Lower leg skin (tissue), 4 donors: ENCODE measurements at regions not wholly inside any gene's neighbourhood (a gene's known extent, or its start where the extent isn't known, plus 50 kb on each side); places are given as distances from the start of the nearest gene placed in this dataset.
A peak's percentile ranks its signal among the peaks of the same experiment; 100 is the strongest.

Experiments
- DNase-seq, 2 donors: peaks; one replicate each; pipeline ENCODE4 v3.0.0-alpha.2; 2019; ENCODE audit warnings: low spot score in 2 of 2
- H3K4me3 ChIP-seq: fragments of 200-600 bp; sonication (generic); 2 replicates; pipeline ENCODE4 v1.5.1; 2017; ENCODE audit warnings: mild to moderate bottlenecking, low read depth; ENCODE audit not compliant: poor library complexity, severe bottlenecking
- POLR2A ChIP-seq, 2 donors: fragments of 450-650 bp; IDR thresholded peaks; one replicate each; pipeline ENCODE4 v1.6.1; 2016 to 2017; ENCODE audit warnings: antibody characterized with exemption in 2 of 2, mild to moderate bottlenecking in 1 of 2, moderate library complexity in 1 of 2
- WGBS, 2 donors: methylation state at CpG; one replicate each; pipeline ENCODE4 v1.1.5; 2018; 5-methylcytosine and 5-hydroxymethylcytosine counted together
- intact Hi-C: fragments of 100-400 bp; cut with DNase I; formaldehyde crosslinking; loops from one replicate; pipeline ENCODE4 v1.15.0; 2023; ENCODE audit warnings: low total_unique reads
- TF ChIP-seq, protein P1 (sequence below), 3 donors: fragments of 450-650 bp; IDR thresholded peaks; one replicate each; pipeline ENCODE4 v1.5.1; 2016; ENCODE audit warnings: antibody characterized with exemption in 3 of 3, mild to moderate bottlenecking in 3 of 3, moderate library complexity in 2 of 3

DNA sequence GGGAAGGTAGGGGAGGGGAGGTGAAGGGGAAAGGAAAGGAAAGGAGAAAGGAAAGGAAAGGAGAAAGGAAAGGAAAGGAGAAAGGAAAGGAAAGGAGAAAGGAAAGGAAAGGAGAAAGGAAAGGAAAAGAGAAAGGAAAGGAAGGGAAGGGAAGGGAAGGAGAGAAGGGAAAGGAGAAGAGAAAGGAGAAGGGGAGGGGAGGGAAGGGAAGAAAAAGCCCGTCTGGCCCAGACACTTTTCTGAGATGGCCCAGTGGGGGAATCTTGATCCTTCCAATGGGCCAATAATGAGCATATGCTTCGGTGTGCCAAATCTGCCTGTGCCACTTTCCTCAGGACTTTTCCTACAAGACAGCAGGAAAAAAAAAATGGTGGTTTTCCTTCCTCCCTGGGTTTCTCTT, 64.5 kb downstream of the CH25H start:
- TF ChIP-seq, protein P1, sequence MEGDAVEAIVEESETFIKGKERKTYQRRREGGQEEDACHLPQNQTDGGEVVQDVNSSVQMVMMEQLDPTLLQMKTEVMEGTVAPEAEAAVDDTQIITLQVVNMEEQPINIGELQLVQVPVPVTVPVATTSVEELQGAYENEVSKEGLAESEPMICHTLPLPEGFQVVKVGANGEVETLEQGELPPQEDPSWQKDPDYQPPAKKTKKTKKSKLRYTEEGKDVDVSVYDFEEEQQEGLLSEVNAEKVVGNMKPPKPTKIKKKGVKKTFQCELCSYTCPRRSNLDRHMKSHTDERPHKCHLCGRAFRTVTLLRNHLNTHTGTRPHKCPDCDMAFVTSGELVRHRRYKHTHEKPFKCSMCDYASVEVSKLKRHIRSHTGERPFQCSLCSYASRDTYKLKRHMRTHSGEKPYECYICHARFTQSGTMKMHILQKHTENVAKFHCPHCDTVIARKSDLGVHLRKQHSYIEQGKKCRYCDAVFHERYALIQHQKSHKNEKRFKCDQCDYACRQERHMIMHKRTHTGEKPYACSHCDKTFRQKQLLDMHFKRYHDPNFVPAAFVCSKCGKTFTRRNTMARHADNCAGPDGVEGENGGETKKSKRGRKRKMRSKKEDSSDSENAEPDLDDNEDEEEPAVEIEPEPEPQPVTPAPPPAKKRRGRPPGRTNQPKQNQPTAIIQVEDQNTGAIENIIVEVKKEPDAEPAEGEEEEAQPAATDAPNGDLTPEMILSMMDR (IDR thresholded peaks at IDR 0.05), result no peak
- TF ChIP-seq POLR2A (IDR thresholded peaks at IDR 0.05), result no peak
- no peak overlapping the region for H3K4me3 ChIP-seq
- 82 to 83% methylated on average over 2 of the region's 2 CpGs for WGBS, 2 donors
- no peak for DNase-seq
- intact Hi-C loops, result no loop called here

DNA sequence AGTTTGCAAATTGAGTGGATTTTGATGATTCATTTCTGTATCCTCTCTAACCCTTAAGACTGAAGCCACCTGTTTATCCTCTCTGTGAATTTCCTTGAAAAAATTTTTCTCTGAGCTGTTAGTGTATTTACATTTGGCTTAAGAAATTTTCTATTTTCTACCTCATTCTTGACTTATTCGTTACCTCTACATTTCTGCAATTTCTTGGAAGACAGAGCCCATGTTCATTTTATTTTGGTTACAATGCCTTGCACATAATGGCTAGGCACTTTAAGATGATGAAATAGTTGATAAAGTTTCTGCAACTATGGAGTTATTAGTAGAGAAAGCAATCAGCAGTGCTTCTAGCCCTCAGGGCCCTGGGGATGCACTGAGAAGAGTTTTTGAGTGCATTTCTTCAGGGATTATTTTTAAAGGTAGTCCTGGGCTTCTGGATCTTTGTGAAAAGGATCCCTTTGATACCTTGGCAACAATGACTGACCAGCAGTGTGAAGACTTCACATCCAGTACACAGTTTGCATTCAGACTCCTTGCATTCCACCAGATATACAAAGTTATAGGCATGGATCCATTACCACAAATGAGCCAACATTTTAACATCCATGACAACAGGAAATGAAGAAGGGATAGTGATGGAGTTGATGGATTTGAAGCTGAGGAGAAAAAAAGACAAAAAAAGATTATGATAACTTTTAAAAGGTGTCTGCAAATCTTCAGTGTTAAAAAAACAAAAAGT, 68.2 kb downstream of the CH25H start:
- no peak for TF ChIP-seq POLR2A (IDR thresholded peaks at IDR 0.05)
- TF ChIP-seq, protein P1 (IDR thresholded peaks at IDR 0.05), result no peak
- 82 to 86% methylated on average over 1 of the region's 1 CpG for WGBS, 2 donors
- intact Hi-C loops, result no loop called here
- no peak for DNase-seq
- H3K4me3 ChIP-seq, result no peak overlapping the region

DNA sequence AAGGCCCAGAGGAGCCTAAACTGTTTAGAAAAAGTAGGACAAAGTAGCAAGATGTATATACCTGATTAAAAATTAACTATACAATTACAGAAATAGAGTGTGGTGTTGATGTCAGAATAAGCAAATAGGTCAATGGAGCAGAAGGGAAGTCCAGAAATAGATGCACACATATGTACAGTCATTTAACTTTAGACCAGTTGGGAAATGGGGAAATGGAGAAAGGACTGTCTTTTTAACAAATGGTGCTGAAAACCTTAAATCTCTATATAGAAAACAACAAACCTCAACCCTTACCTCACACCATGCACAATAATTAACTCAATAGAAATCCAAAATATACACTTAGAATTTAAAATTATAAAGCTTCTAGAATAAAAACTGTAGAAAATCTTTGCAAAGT, 72.2 kb downstream of the CH25H start:
- H3K4me3 ChIP-seq, result no peak overlapping the region
- intact Hi-C loops, result no loop called here
- no peak for DNase-seq
- TF ChIP-seq, protein P1 (IDR thresholded peaks at IDR 0.05), result no peak
- TF ChIP-seq POLR2A (IDR thresholded peaks at IDR 0.05), result no peak

GRCh38 chr10:89129911-89130310, 77.2 kb downstream of the CH25H start:
- peak in 1 of 2 donors; percentile 49 for DNase-seq
- intact Hi-C loops, result no loop called here

DNA sequence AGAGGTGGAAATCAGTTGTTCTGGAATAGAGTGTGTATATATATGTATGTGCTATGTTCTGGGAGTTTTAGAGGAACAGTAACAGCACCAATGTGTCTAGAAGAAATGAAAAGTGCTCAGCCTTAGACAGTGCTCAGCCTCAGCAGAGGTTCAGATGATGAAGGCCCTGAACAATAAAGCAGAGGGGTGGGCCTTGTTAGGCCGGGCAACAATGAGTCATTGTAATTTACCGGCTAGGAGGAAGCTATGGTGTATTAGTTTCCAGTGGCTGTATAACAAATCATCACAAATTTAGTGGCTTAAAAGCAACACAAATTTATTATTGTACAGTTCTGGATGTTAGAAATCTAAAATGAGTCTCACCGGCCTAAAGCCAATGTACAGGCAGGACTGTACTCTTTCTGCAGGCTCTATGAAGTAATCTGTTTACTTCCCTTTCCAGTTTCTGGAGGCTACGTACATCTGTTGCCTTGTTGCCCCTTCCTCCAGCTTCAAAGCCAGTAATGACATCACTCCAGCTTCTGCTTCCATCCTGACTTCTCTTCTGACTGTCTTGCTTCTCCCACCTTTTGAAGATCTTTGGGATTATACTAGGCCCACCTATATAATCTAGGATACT, 84.6 kb downstream of the CH25H start:
- WGBS, 2 donors, result 52 to 53% methylated on average over 4 of the region's 4 CpGs
- TF ChIP-seq POLR2A (IDR thresholded peaks at IDR 0.05), result no peak
- TF ChIP-seq, protein P1 (IDR thresholded peaks at IDR 0.05), result no peak
- intact Hi-C loops, result no loop called here
- H3K4me3 ChIP-seq, result no peak overlapping the region
- DNase-seq, result no peak

More at GRCh38 chr10:89129911-89130310, 77.2 kb downstream of the CH25H start:
- H3K4me3 ChIP-seq, result no peak overlapping the region
- TF ChIP-seq, protein P1 (IDR thresholded peaks at IDR 0.05), result no peak
- no peak for TF ChIP-seq POLR2A (IDR thresholded peaks at IDR 0.05)
- WGBS, 2 donors, result 28 to 30% methylated on average over 4 of the region's 4 CpGs

GRCh38 chr10:89121764-89122020, 85.4 kb downstream of the CH25H start:
- TF ChIP-seq, protein P1 (IDR thresholded peaks at IDR 0.05), result no peak
- no peak for DNase-seq
- no peak overlapping the region for H3K4me3 ChIP-seq
- intact Hi-C loops, result no loop called here
